ENCODE measurements at regions not wholly inside any gene's neighbourhood (a gene's known extent, or its start where the extent isn't known, plus 50 kb on each side); places are given as distances from the start of the nearest gene placed in this dataset.

- no peak for TF ChIP-seq CTCF (conservative IDR thresholded peaks at IDR 0.05; ENCODE audit: low read depth, low read length)
- Histone ChIP-seq H4K20me1 (ENCODE audit: insufficient read depth) (no peaks in the 10 kb centered on the region), H2AFZ (ENCODE audit: low read depth) (no peak overlapping the region), H3K4me3 (IDR thresholded peaks at IDR 0.05; ENCODE audit: insufficient read depth, low read depth, low read length) (no peak overlapping the region), H3K4me1 (ENCODE audit: low read depth, poor library complexity, severe bottlenecking) (no peaks in the 10 kb centered on the region), H3K4me2 (no peak overlapping the region), H3K27me3 (ENCODE audit: insufficient read depth, low read depth) (no peaks in the 10 kb centered on the region), H3K27ac (no peak overlapping the region), H3K36me3 (ENCODE audit: insufficient read depth) (no peaks in the 10 kb centered on the region), H3K9ac (no peak overlapping the region), H3K79me2 (ENCODE audit: insufficient read depth, low read depth) (no peaks in the 10 kb centered on the region)
These were observed 716.5 kb downstream of the MTRR start for GRCh38 chr5:8585230-8586018.

GRCh38 chr5:8590959-8591358 lies 722.0 kb downstream of the MTRR start:
- no peaks in the 10 kb centered on the region for H4K20me1 ChIP-seq (ENCODE audit: insufficient read depth)
- no peaks in the 10 kb centered on the region for H3K4me1 ChIP-seq (ENCODE audit: low read depth, poor library complexity, severe bottlenecking)
- no peaks in the 10 kb centered on the region for H3K79me2 ChIP-seq (ENCODE audit: insufficient read depth, low read depth)
- no peak overlapping the region for H3K27ac ChIP-seq
- H3K36me3 ChIP-seq (ENCODE audit: insufficient read depth): no peaks in the 10 kb centered on the region
- no peak for TF ChIP-seq CTCF (conservative IDR thresholded peaks at IDR 0.05; ENCODE audit: low read depth, low read length)
- H3K9ac ChIP-seq: no peak overlapping the region
- no peak overlapping the region for H3K4me3 ChIP-seq (IDR thresholded peaks at IDR 0.05; ENCODE audit: insufficient read depth, low read depth, low read length)
- no peaks in the 10 kb centered on the region for H3K27me3 ChIP-seq (ENCODE audit: insufficient read depth, low read depth)
- no peak overlapping the region for H3K4me2 ChIP-seq
- H2AFZ ChIP-seq (ENCODE audit: low read depth): no peak overlapping the region

GRCh38 chr5:8598356-8598755 lies 729.4 kb downstream of the MTRR start:
- Histone ChIP-seq H4K20me1 (ENCODE audit: insufficient read depth) (no peaks in the 10 kb centered on the region), H3K4me2 (no peak overlapping the region), H3K4me3 (IDR thresholded peaks at IDR 0.05; ENCODE audit: insufficient read depth, low read depth, low read length) (no peak overlapping the region), H3K79me2 (ENCODE audit: insufficient read depth, low read depth) (no peaks in the 10 kb centered on the region), H3K27ac (no peak overlapping the region), H2AFZ (ENCODE audit: low read depth) (no peak overlapping the region), H3K36me3 (ENCODE audit: insufficient read depth) (no peaks in the 10 kb centered on the region), H3K9ac (no peak overlapping the region), H3K27me3 (ENCODE audit: insufficient read depth, low read depth) (no peaks in the 10 kb centered on the region), H3K4me1 (ENCODE audit: low read depth, poor library complexity, severe bottlenecking) (no peaks in the 10 kb centered on the region)
- no peak for TF ChIP-seq CTCF (conservative IDR thresholded peaks at IDR 0.05; ENCODE audit: low read depth, low read length)

- Histone ChIP-seq H3K4me3 (IDR thresholded peaks at IDR 0.05; ENCODE audit: insufficient read depth, low read depth, low read length) (no peak overlapping the region), H3K9ac (no peak overlapping the region), H4K20me1 (ENCODE audit: insufficient read depth) (no peaks in the 10 kb centered on the region), H3K4me2 (no peak overlapping the region), H3K27me3 (ENCODE audit: insufficient read depth, low read depth) (no peaks in the 10 kb centered on the region), H3K79me2 (ENCODE audit: insufficient read depth, low read depth) (no peaks in the 10 kb centered on the region), H3K4me1 (ENCODE audit: low read depth, poor library complexity, severe bottlenecking) (no peaks in the 10 kb centered on the region), H3K36me3 (ENCODE audit: insufficient read depth) (no peaks in the 10 kb centered on the region), H2AFZ (ENCODE audit: low read depth) (no peak overlapping the region), H3K27ac (no peak overlapping the region)
- no peak for TF ChIP-seq CTCF (conservative IDR thresholded peaks at IDR 0.05; ENCODE audit: low read depth, low read length)
These were observed 730.0 kb downstream of the MTRR start for GRCh38 chr5:8598996-8599395.

Measured in KMS-11 (cell line).